Neural progenitor cell (in vitro differentiated cells): ENCODE measurements at regions not wholly inside any gene's neighbourhood (a gene's known extent, or its start where the extent isn't known, plus 50 kb on each side); places are given as distances from the start of the nearest gene placed in this dataset.

ENCODE experiments used
- CTCF ChIP-seq: fragments of 200-600 bp; sonication (generic); IDR thresholded peaks from 2 replicates; pipeline ENCODE4 v1.5.1; 2017; ENCODE audit warnings: antibody characterized with exemption, mild to moderate bottlenecking
- EZH2 ChIP-seq: fragments of 200-600 bp; sonication (generic); IDR thresholded peaks from 2 replicates; pipeline ENCODE4 v1.6.1; 2017; ENCODE audit warnings: antibody characterized with exemption, mild to moderate bottlenecking, moderate library complexity

- TF ChIP-seq CTCF, result no peak
- no peak for TF ChIP-seq EZH2
Measured at GRCh38 chr2:138294451-138294850, 207.1 kb upstream of the SPOPL start.
